GM23338 (cell line): ENCODE measurements at regions not wholly inside any gene's neighbourhood (a gene's known extent, or its start where the extent isn't known, plus 50 kb on each side); places are given as distances from the start of the nearest gene placed in this dataset.

ENCODE experiments used
- ATAC-seq: fragments of 200-7000 bp; cut with Tn5 transposase; 3 replicates; pipeline ENCODE4 v1.9.1; 2020
- DNase-seq: peaks from one replicate; pipeline ENCODE4 v3.0.0-alpha.2; 2015; ENCODE audit warnings: low spot score
- H2AFZ ChIP-seq: fragments of 200-600 bp; sonication (generic); 2 replicates; pipeline ENCODE4 v1.8.0; 2016; ENCODE audit warnings: antibody characterized with exemption, mild to moderate bottlenecking, moderate library complexity
- H3F3A ChIP-seq: fragments of 200-600 bp; sonication (generic); replicated peaks from 2 replicates; pipeline ENCODE4 v1.8.0; 2017; ENCODE audit warnings: antibody characterized with exemption, mixed run types, low read depth
- H3K27ac ChIP-seq: fragments of 200-600 bp; sonication (generic); 2 replicates; pipeline ENCODE4 v1.6.1; 2016; ENCODE audit warnings: low read depth
- H3K27me3 ChIP-seq: fragments of 200-600 bp; sonication (generic); 2 replicates; pipeline ENCODE4 v1.8.0; 2016; ENCODE audit warnings: mild to moderate bottlenecking, mixed run types, moderate library complexity; ENCODE audit not compliant: insufficient read depth
- H3K36me3 ChIP-seq: fragments of 200-600 bp; sonication (generic); 2 replicates; pipeline ENCODE4 v1.8.0; 2016; ENCODE audit warnings: mild to moderate bottlenecking; ENCODE audit not compliant: insufficient read depth
- H3K4me1 ChIP-seq: fragments of 200-600 bp; sonication (generic); 2 replicates; pipeline ENCODE4 v1.8.0; 2016; ENCODE audit warnings: mild to moderate bottlenecking, moderate library complexity; ENCODE audit not compliant: insufficient read depth
- H3K4me2 ChIP-seq: fragments of 200-600 bp; sonication (generic); 2 replicates; pipeline ENCODE4 v1.7.1; 2017; ENCODE audit warnings: mixed run types
- H3K4me3 ChIP-seq: fragments of 200-600 bp; sonication (generic); 2 replicates; pipeline ENCODE4 v1.6.1; 2016; ENCODE audit warnings: mixed run types
- H3K79me2 ChIP-seq: fragments of 200-600 bp; sonication (generic); replicated peaks from 2 replicates; pipeline ENCODE4 v1.8.0; 2017; ENCODE audit warnings: mild to moderate bottlenecking; ENCODE audit not compliant: insufficient read depth
- H3K9me2 ChIP-seq: fragments of 200-600 bp; sonication (generic); 2 replicates; pipeline ENCODE4 v1.8.0; 2017; ENCODE audit not compliant: insufficient read depth
- H4K20me1 ChIP-seq: fragments of 200-600 bp; sonication (generic); replicated peaks from 2 replicates; pipeline ENCODE4 v1.8.0; 2017; ENCODE audit warnings: mild to moderate bottlenecking; ENCODE audit not compliant: insufficient read depth
- H3K27ac Mint-ChIP-seq: 2 replicates; pipeline ENCODE4 v1.8.0; 2020; ENCODE audit warnings: inconsistent platforms, mild to moderate bottlenecking, moderate library complexity, mixed read lengths
- H3K27me3 Mint-ChIP-seq: 3 replicates; pipeline ENCODE4 v1.8.0; 2022; ENCODE audit warnings: low read depth, mild to moderate bottlenecking, moderate library complexity, mixed read lengths, inconsistent platforms; ENCODE audit not compliant: insufficient read depth, poor library complexity
- H3K36me3 Mint-ChIP-seq: 3 replicates; pipeline ENCODE4 v1.8.0; 2021; ENCODE audit warnings: low read depth, mild to moderate bottlenecking, inconsistent platforms, moderate library complexity, mixed read lengths
- H3K4me1 Mint-ChIP-seq: 3 replicates; pipeline ENCODE4 v1.8.0; 2020; ENCODE audit warnings: mild to moderate bottlenecking, inconsistent platforms, mixed read lengths
- H3K4me3 Mint-ChIP-seq: 3 replicates; pipeline ENCODE4 v1.8.0; 2021; ENCODE audit warnings: moderate library complexity, mild to moderate bottlenecking, inconsistent platforms, mixed read lengths
- H3K9me3 Mint-ChIP-seq: 3 replicates; pipeline ENCODE4 v1.8.0; 2020; ENCODE audit warnings: moderate library complexity, mild to moderate bottlenecking, inconsistent platforms, mixed read lengths
- CREB1 ChIP-seq: fragments of 250-450 bp; sonication (Bioruptor Pico); IDR thresholded peaks from 2 replicates; pipeline ENCODE4 v1.5.0; 2020; ENCODE audit warnings: low read depth, mild to moderate bottlenecking, moderate library complexity
- CTCF ChIP-seq, 2 experiments: fragments of 200-600 bp in 1 of 2; sonication (generic) in 1 of 2; conservative IDR thresholded peaks; 2 replicates each; pipeline versions ENCODE4 v1.5.1 to v1.6.1; 2016 to 2017; ENCODE audit warnings: antibody characterized with exemption in 2 of 2, low read depth in 2 of 2, mild to moderate bottlenecking in 2 of 2, moderate library complexity in 1 of 2
- ETS1 ChIP-seq: IDR thresholded peaks from 2 replicates; pipeline ENCODE4 v1.6.1; 2016; ENCODE audit warnings: antibody characterized with exemption
- EZH2 ChIP-seq: fragments of 200-600 bp; sonication (generic); IDR thresholded peaks from one replicate; pipeline ENCODE4 v1.8.0; 2017; ENCODE audit warnings: antibody characterized with exemption, mild to moderate bottlenecking, low read depth; ENCODE audit not compliant: unreplicated experiment
- EZH2phosphoT487 ChIP-seq: fragments of 200-600 bp; sonication (generic); IDR thresholded peaks from one replicate; pipeline ENCODE4 v1.8.1; 2018; ENCODE audit warnings: antibody characterized with exemption; ENCODE audit not compliant: unreplicated experiment
- JUNB ChIP-seq: IDR thresholded peaks from one replicate; pipeline ENCODE4 v1.6.1; 2016; ENCODE audit warnings: antibody characterized with exemption; ENCODE audit not compliant: unreplicated experiment
- NANOG ChIP-seq: IDR thresholded peaks from 2 replicates; pipeline ENCODE4 v1.6.1; 2016; ENCODE audit warnings: antibody characterized with exemption, borderline replicate concordance
- POLR2AphosphoS5 ChIP-seq: IDR thresholded peaks from 2 replicates; pipeline ENCODE4 v1.6.1; 2016; ENCODE audit warnings: antibody characterized with exemption, low read depth
- REST ChIP-seq: IDR thresholded peaks from one replicate; pipeline ENCODE4 v1.6.1; 2018; ENCODE audit warnings: antibody characterized with exemption; ENCODE audit not compliant: unreplicated experiment
- STAT1 ChIP-seq: IDR thresholded peaks from one replicate; pipeline ENCODE4 v1.6.1; 2016; ENCODE audit warnings: antibody characterized with exemption; ENCODE audit not compliant: unreplicated experiment
- ZNF114 ChIP-seq: fragments of 250-450 bp; sonication (Bioruptor Pico); IDR thresholded peaks from 2 replicates; pipeline ENCODE4 v1.5.0; 2020; ENCODE audit warnings: mild to moderate bottlenecking, moderate library complexity
- ZNF331 ChIP-seq: fragments of 250-450 bp; sonication (Bioruptor Pico); IDR thresholded peaks from 2 replicates; pipeline ENCODE4 v1.5.0; 2020; ENCODE audit warnings: low read depth, mild to moderate bottlenecking, moderate library complexity
- ZNF462 ChIP-seq: fragments of 250-450 bp; sonication (Bioruptor Pico); IDR thresholded peaks from 2 replicates; pipeline ENCODE4 v1.5.0; 2020; ENCODE audit warnings: mild to moderate bottlenecking, moderate library complexity

GRCh38 chr20:50267866-50268219, 77.2 kb downstream of the CEBPB start:
- TF ChIP-seq ZNF331 (CRISPR knock-in tag) = no peak
- no peak for TF ChIP-seq EZH2
- no peak for TF ChIP-seq JUNB
- no peak for TF ChIP-seq ZNF114 (CRISPR knock-in tag)
- TF ChIP-seq ZNF462 (CRISPR knock-in tag) = no peak
- TF ChIP-seq CTCF (conservative IDR thresholded peaks at IDR 0.05; ENCODE audit: low read depth in 2 of 2) = no peak
- no peak for TF ChIP-seq NANOG
- TF ChIP-seq EZH2phosphoT487 = no peak
- no peak for TF ChIP-seq CREB1 (CRISPR knock-in tag)
- TF ChIP-seq REST = no peak
- TF ChIP-seq STAT1 = no peak
- TF ChIP-seq POLR2AphosphoS5 = no peak
- no peak for TF ChIP-seq ETS1
- Mint-ChIP-seq H3K4me3 (no peak overlapping the region), H3K4me1 (peaks cover 14% of the 10 kb centered on the region), H3K27me3 (peaks cover 13% of the 10 kb centered on the region), H3K9me3 (no peaks in the 10 kb centered on the region), H3K36me3 (no peaks in the 10 kb centered on the region), H3K27ac (no peak overlapping the region)
- ATAC-seq (peak; percentile 47), DNase-seq (no peak)
- no peaks in the 10 kb centered on the region for H3K79me2 ChIP-seq
- peak overlapping the region; percentile 65; the same call in 1 of the 2 replicates for H3K4me2 ChIP-seq
- H3K27ac ChIP-seq = no peak overlapping the region
- no peaks in the 10 kb centered on the region for H3K36me3 ChIP-seq
- H3F3A ChIP-seq = no peaks in the 10 kb centered on the region
- no peaks in the 10 kb centered on the region for H3K9me2 ChIP-seq
- H2AFZ ChIP-seq = peak overlapping the region; percentile 97
- no peak overlapping the region for H3K4me3 ChIP-seq
- H4K20me1 ChIP-seq = no peaks in the 10 kb centered on the region
- no peaks in the 10 kb centered on the region for H3K27me3 ChIP-seq
- peaks cover 5% of the 10 kb centered on the region; the same call in 1 of the 2 replicates for H3K4me1 ChIP-seq
